ENCODE measurements at regions not wholly inside any gene's neighbourhood (a gene's known extent, or its start where the extent isn't known, plus 50 kb on each side); places are given as distances from the start of the nearest gene placed in this dataset.

- 75 to 92% (median 79%) methylated on average over 2 of the region's 2 CpGs for WGBS, 5 donors
- no peak for TF ChIP-seq CTCF (IDR thresholded peaks at IDR 0.05 in 8 of 11, conservative IDR thresholded peaks at IDR 0.05 in 3 of 11)
- no peak for TF ChIP-seq POLR2A (IDR thresholded peaks at IDR 0.05)
- no peak for TF ChIP-seq POLR2AphosphoS5 (IDR thresholded peaks at IDR 0.05)
- DNase-seq = no peak
Observed at GRCh38 chr5:93251347-93251746, 329.7 kb downstream of the NR2F1-AS1 start.

GRCh38 chr5:93250424-93250823, 330.6 kb downstream of the NR2F1-AS1 start:
- Histone ChIP-seq H3K36me3 (no peaks in the 10 kb centered on the region), H3K27ac (peak overlapping the region in 3 of 8 donors; percentile 3 to 47 (median 44)), H3K4me1 (peaks cover 0 to 8% (median 0%) of the 10 kb centered on the region in 6 donors), H3K4me3 (no peak overlapping the region), H3K27me3 (replicated peaks in 1 of 7) (no peaks in the 10 kb centered on the region), H3K9me3 (no peaks in the 10 kb centered on the region)
- 51 to 74% (median 61%) methylated on average over 2 of the region's 2 CpGs for WGBS, 5 donors
- intact Hi-C loops (cut with DNase I; ENCODE audit: low total_unique reads) = no loop called here
- TF ChIP-seq POLR2AphosphoS5 (IDR thresholded peaks at IDR 0.05) (no peak), POLR2A (IDR thresholded peaks at IDR 0.05) (no peak), CTCF (IDR thresholded peaks at IDR 0.05 in 8 of 11, conservative IDR thresholded peaks at IDR 0.05 in 3 of 11) (no peak)
- DNase-seq = no peak

More at GRCh38 chr5:93251347-93251746, 329.7 kb downstream of the NR2F1-AS1 start:
- Histone ChIP-seq H3K36me3 (no peaks in the 10 kb centered on the region), H3K27ac (no peak overlapping the region), H3K4me3 (no peak overlapping the region), H3K9me3 (no peaks in the 10 kb centered on the region), H3K27me3 (replicated peaks in 1 of 7) (no peaks in the 10 kb centered on the region), H3K4me1 (peaks cover 0 to 8% (median 0%) of the 10 kb centered on the region in 6 donors)
- intact Hi-C loops (cut with DNase I; ENCODE audit: low total_unique reads) = no loop called here

DNA sequence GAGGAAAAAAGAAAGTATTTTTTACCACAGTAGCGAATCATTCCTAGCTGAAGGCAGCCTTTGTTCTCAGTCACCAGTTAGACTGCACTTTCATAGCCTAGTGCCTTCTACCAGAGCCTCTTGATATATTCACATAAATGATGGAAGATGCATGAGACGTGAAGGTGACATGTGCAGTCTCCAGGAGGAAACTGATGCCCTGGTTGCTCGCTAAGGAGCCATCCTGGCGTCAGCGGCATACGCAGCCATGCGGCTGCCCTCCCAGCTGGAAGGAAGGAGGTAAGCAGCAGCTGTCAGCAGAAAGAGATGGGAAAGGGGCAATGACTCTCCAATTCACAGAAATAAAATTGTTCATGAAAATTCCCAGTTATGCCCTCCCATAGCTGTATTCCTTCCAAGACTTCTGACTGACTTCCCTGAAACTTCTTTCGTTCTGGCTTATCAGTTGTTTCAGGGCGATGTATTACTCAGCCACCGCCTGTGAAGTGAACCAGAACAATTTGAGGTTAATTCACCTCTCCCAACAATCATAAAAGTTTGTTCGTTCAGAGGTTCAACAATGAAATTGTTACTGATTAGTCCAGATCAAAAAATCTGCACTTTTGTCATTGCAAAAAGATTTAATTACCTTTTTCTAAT, 331.2 kb downstream of the NR2F1-AS1 start:
- no peak for TF ChIP-seq CTCF (IDR thresholded peaks at IDR 0.05 in 8 of 11, conservative IDR thresholded peaks at IDR 0.05 in 3 of 11)
- no peak for TF ChIP-seq POLR2AphosphoS5 (IDR thresholded peaks at IDR 0.05)
- TF ChIP-seq POLR2A (IDR thresholded peaks at IDR 0.05) = no peak
- peak overlapping the region in 6 of 8 donors; percentile 1 to 47 (median 32) for H3K27ac ChIP-seq
- intact Hi-C loops (cut with DNase I; ENCODE audit: low total_unique reads) = no loop called here
- H3K36me3 ChIP-seq = no peaks in the 10 kb centered on the region
- H3K4me3 ChIP-seq = no peak overlapping the region
- peaks cover 0 to 8% (median 0%) of the 10 kb centered on the region in 6 donors for H3K4me1 ChIP-seq
- no peaks in the 10 kb centered on the region for H3K27me3 ChIP-seq (replicated peaks in 1 of 7)
- DNase-seq = no peak
- no peaks in the 10 kb centered on the region for H3K9me3 ChIP-seq
- 72 to 83% (median 81%) methylated on average over 11 of the region's 11 CpGs for WGBS, 5 donors

DNA sequence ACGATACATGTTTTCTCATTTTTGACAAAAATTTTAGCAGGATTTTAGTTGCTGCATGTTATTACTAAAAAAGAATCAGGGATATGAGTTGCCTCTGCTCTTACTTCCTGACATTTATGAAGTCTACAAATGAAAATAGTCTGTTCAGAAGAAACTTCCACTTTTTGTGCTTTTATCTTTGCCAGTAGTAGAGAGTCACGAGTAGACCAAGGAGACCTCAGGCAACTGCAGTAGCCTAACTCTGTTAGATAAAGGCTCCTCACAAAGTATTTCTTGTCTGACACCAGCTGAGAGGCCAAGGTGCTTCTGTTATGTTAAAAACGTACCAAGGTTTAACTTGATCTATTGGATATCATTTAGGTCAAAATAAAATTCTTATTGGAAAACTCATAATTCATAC, 333.9 kb downstream of the NR2F1-AS1 start:
- TF ChIP-seq POLR2A (IDR thresholded peaks at IDR 0.05) (no peak), CTCF (IDR thresholded peaks at IDR 0.05 in 8 of 11, conservative IDR thresholded peaks at IDR 0.05 in 3 of 11) (no peak), POLR2AphosphoS5 (IDR thresholded peaks at IDR 0.05) (no peak)
- Histone ChIP-seq H3K36me3 (no peaks in the 10 kb centered on the region), H3K9me3 (no peaks in the 10 kb centered on the region), H3K4me1 (peaks cover 0 to 14% (median 0%) of the 10 kb centered on the region in 6 donors), H3K4me3 (no peak overlapping the region), H3K27me3 (replicated peaks in 1 of 7) (no peaks in the 10 kb centered on the region), H3K27ac (peak overlapping the region in 1 of 8 donors; percentile 6)
- intact Hi-C loops (cut with DNase I; ENCODE audit: low total_unique reads) = no loop called here
- DNase-seq = no peak
- 36 to 54% (median 45%) methylated on average over 3 of the region's 3 CpGs for WGBS, 5 donors

All from spleen (tissue), 11 donors.